Parathyroid adenoma (tissue), 2 donors: ENCODE measurements at regions not wholly inside any gene's neighbourhood (a gene's known extent, or its start where the extent isn't known, plus 50 kb on each side); places are given as distances from the start of the nearest gene placed in this dataset.

ENCODE experiments used
- H2AFZ ChIP-seq: fragments of 300-600 bp; sonication (generic); one replicate; pipeline ENCODE4 v1.7.0; 2017; ENCODE audit warnings: antibody characterized with exemption, mild to moderate bottlenecking
- H3K27ac ChIP-seq: fragments of 300-600 bp; sonication (generic); one replicate; pipeline ENCODE4 v1.7.0; 2017
- H3K27me3 ChIP-seq: fragments of 300-600 bp; sonication (generic); one replicate; pipeline ENCODE4 v1.7.0; 2017; ENCODE audit warnings: low read length; ENCODE audit not compliant: control insufficient read depth, insufficient read depth
- H3K36me3 ChIP-seq: fragments of 300-600 bp; sonication (generic); one replicate; pipeline ENCODE4 v1.7.0; 2017; ENCODE audit warnings: low read length; ENCODE audit not compliant: control insufficient read depth, insufficient read depth
- H3K4me1 ChIP-seq: fragments of 300-600 bp; sonication (generic); one replicate; pipeline ENCODE4 v1.7.0; 2017; ENCODE audit warnings: control low read depth
- H3K4me2 ChIP-seq: fragments of 300-600 bp; sonication (generic); one replicate; pipeline ENCODE4 v1.7.0; 2017; ENCODE audit warnings: low read length
- H3K4me3 ChIP-seq: fragments of 300-600 bp; sonication (generic); one replicate; pipeline ENCODE4 v1.7.0; 2017; ENCODE audit warnings: low read depth, low read length
- H3K79me2 ChIP-seq: fragments of 300-600 bp; sonication (generic); one replicate; pipeline ENCODE4 v1.7.0; 2017; ENCODE audit warnings: control low read depth
- H3K9ac ChIP-seq: fragments of 300-600 bp; sonication (generic); one replicate; pipeline ENCODE4 v1.7.0; 2017; ENCODE audit warnings: mild to moderate bottlenecking
- H3K9me3 ChIP-seq: fragments of 300-600 bp; sonication (generic); one replicate; pipeline ENCODE4 v1.7.0; 2017; ENCODE audit warnings: low read length; ENCODE audit not compliant: control insufficient read depth
- CTCF ChIP-seq: fragments of 300-600 bp; sonication (generic); IDR thresholded peaks from one replicate; pipeline ENCODE4 v1.7.0; 2017; ENCODE audit warnings: antibody characterized with exemption, mild to moderate bottlenecking
- donor health status: primary hyperparathyroidism.

GRCh38 chr6:139529420-139529819, 155.0 kb upstream of the CITED2 start:
- Histone ChIP-seq H3K9me3 (no peaks in the 10 kb centered on the region), H3K4me1 (peaks cover 20% of the 10 kb centered on the region), H3K4me2 (no peak overlapping the region), H2AFZ (peak overlapping the region; percentile 49), H3K36me3 (no peaks in the 10 kb centered on the region), H3K27ac (no peak overlapping the region), H3K9ac (no peak overlapping the region), H3K4me3 (no peak overlapping the region), H3K79me2 (no peaks in the 10 kb centered on the region), H3K27me3 (no peaks in the 10 kb centered on the region)
- TF ChIP-seq CTCF = no peak

- Histone ChIP-seq H3K79me2 (no peaks in the 10 kb centered on the region), H3K4me2 (no peak overlapping the region), H3K9me3 (no peaks in the 10 kb centered on the region), H3K9ac (no peak overlapping the region), H2AFZ (no peak overlapping the region), H3K36me3 (no peaks in the 10 kb centered on the region), H3K27me3 (no peaks in the 10 kb centered on the region), H3K4me1 (peaks cover 16% of the 10 kb centered on the region), H3K4me3 (no peak overlapping the region), H3K27ac (no peak overlapping the region)
- no peak for TF ChIP-seq CTCF
Measured at GRCh38 chr6:139528471-139528870, 154.0 kb upstream of the CITED2 start.

DNA sequence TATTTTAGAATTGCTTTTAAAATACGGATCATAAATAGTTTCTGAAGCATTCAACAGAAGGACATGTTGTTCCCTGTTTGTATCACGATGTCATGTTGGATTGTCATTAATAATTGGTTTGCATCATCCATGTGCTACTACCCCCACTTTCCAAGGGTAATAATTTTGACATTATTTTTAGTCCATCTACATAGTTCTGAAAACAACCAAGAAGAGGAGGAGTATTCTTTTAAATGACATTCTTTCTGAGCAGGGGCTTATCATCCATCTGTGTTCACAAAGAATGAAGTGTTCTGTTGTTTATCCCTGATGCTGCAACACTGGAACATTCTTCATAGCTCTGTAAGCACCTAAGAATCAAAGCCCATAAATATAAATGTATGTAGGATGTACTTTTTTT, 151.0 kb upstream of the CITED2 start:
- Histone ChIP-seq H3K9ac (no peak overlapping the region), H3K36me3 (no peaks in the 10 kb centered on the region), H3K27me3 (no peaks in the 10 kb centered on the region), H3K4me2 (no peak overlapping the region), H3K79me2 (no peaks in the 10 kb centered on the region), H3K9me3 (no peaks in the 10 kb centered on the region), H3K4me3 (no peak overlapping the region), H2AFZ (no peak overlapping the region), H3K4me1 (peaks cover 8% of the 10 kb centered on the region), H3K27ac (no peak overlapping the region)
- TF ChIP-seq CTCF = no peak

DNA sequence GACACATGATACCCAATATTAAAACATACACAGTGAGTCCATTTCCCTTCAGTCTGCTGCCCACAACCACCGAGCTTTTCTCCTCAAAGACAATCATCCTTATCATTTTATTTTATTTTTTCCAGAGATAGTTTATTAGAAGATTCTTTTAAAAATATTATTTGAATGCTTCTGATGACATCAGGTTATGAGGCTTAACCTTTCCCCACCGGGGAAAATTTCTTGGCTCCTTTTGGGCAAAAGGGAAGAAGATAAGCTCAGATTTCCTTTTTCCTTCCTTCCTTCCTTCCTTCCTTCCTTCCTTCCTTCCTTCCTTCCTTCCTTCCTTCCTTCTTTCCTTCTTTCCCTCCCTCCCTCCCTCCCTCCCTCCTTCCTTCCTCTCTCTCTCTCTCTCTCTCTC, 149.5 kb upstream of the CITED2 start:
- Histone ChIP-seq H3K4me2 (no peak overlapping the region), H3K36me3 (no peaks in the 10 kb centered on the region), H3K4me3 (no peak overlapping the region), H3K9me3 (no peaks in the 10 kb centered on the region), H3K79me2 (no peaks in the 10 kb centered on the region), H3K27ac (no peak overlapping the region), H3K4me1 (peaks cover 18% of the 10 kb centered on the region), H3K9ac (no peak overlapping the region), H3K27me3 (no peaks in the 10 kb centered on the region), H2AFZ (no peak overlapping the region)
- TF ChIP-seq CTCF = no peak

- Histone ChIP-seq H3K4me1 (peaks cover 29% of the 10 kb centered on the region), H3K4me2 (no peak overlapping the region), H2AFZ (no peak overlapping the region), H3K4me3 (no peak overlapping the region), H3K27me3 (no peaks in the 10 kb centered on the region), H3K36me3 (no peaks in the 10 kb centered on the region), H3K79me2 (no peaks in the 10 kb centered on the region), H3K27ac (no peak overlapping the region), H3K9ac (no peak overlapping the region), H3K9me3 (no peaks in the 10 kb centered on the region)
- TF ChIP-seq CTCF = no peak
Measured at GRCh38 chr6:139522511-139523220, 148.2 kb upstream of the CITED2 start.
